NOMO-1 (cell line): ENCODE measurements at regions not wholly inside any gene's neighbourhood (a gene's known extent, or its start where the extent isn't known, plus 50 kb on each side); places are given as distances from the start of the nearest gene placed in this dataset.
A peak's percentile ranks its signal among the peaks of the same experiment; 100 is the strongest.
"Not testable (repeated sequence)": the region's sequence is repeated elsewhere in the genome, so short reads cannot be mapped to it uniquely, and the experiment has no call there.

Experiments
- DNase-seq, 2 experiments: peaks; one replicate each; lab custom pipeline; 2025; ENCODE audit not compliant: unreplicated experiment in 2 of 2; lab: John Stamatoyannopoulos, UW

DNA sequence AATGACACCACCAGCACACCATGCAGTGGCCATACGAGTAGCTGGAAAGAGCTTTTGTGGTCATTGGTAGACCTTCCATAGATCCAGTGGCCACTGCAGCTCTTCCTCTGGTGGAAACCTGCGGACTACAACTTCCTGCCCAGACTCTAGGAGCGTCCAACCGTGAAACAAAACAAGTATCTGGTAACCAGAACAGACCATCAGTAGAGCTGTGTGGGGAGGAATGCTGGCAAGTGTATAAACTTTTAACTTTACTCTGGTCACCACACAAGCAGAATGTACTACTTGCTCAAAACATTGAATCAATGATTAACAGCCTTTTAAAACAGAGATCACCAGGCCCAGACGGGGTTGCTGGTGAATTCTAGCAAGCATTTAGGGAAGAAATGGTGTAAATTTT lies 154.7 kb upstream of the DGKB start:
- no peak for DNase-seq

- not testable (repeated sequence) for DNase-seq
These were observed 151.8 kb upstream of the DGKB start for GRCh38 chr7:15054304-15054703.

GRCh38 chr7:15049157-15049556 lies 146.6 kb upstream of the DGKB start:
- DNase-seq: no peak

DNA sequence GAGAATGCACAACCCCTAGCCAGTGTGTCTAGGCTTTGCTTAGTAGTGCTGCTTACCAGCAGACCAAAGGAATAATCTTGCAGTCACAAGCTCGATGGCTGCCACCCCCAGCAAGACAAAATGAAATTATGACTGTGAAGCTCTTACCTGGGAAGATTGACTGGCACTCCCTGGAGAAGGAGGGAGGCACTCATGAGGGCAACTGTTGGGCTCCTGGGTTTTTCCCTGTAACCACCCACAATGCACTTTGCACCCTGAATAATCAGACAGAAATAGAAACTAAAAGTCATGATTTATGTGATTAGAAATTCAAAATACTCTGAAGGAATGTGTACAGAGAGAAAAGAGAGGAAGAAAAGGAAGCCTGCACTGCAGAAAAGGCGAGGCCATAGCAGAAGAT lies 144.3 kb upstream of the DGKB start:
- DNase-seq: no peak

DNA sequence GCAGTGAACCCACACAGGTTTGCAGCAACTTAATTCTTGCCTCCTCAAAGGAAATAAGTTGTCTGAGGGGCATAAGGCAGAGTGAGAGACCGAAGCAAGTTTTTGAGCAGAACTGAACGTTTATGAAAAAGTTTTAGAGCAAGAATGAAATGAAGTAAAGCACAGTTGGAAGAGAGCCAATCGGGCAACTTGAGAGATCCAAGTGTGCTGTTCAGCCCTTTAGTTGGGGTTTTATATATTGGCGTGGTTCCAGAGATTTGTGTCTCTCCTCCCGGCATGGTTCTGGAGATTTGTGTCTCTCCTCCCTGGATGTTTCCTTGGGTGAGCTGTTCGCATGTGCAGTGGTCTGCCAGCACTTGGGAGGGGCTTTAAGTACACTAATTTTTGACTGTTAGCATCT lies 141.4 kb upstream of the DGKB start:
- no peak for DNase-seq

DNA sequence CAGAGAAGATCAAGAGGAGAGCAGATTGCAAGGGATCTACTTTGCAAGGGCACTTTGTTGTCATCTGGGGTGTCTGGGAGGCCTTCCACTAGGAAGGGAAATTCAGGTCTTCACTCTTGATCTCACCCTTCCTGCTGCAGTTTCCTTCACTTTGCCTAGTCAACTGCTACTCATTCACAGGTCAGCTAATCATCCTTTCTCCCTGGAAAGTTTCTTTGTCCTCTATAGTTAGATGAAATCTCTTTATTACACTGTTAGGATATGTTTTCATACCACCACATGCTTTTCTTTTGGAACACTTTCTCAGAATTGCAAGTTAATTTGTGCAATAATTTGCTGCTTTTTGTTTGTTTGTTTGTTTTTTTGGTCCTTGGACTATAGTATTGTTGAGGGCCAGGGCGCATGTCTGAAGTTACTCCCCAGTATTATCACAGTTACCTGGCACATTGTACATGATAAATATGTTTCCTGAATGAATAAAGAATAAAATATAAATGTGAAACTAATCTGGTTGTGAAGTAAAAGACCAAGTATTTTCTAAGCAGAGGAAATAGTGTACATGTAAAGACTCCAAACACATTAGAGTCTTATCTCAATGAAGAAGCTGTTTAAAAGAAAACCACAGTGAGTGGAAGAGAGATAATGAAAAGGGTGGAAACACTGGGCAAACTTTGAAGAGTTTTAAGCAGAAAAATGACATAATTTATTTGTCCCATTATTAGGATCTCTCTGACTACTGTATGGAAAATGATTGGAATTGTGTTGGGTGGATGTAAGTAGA lies 139.9 kb upstream of the DGKB start:
- DNase-seq: no peak

GRCh38 chr7:15041226-15041625 lies 138.7 kb upstream of the DGKB start:
- DNase-seq: no peak

DNA sequence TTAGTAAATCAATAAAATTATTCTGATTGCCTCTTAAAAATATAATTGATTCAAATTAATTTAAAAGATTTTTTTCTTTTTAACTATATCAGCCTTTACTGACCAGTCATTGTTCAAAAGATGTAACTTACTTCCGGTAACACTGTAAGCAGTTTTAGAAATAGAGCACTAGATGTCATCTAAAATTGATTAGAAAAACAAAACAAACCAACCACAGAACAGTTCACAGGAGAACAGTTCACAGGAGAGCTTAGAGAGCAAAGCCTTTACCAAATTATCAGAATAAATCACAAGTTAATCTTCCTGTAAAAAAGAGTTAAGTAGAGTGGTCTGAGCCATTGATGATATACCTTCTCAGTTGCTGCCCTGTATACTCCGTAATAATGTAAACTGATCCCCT lies 133.3 kb upstream of the DGKB start:
- DNase-seq: no peak

DNA sequence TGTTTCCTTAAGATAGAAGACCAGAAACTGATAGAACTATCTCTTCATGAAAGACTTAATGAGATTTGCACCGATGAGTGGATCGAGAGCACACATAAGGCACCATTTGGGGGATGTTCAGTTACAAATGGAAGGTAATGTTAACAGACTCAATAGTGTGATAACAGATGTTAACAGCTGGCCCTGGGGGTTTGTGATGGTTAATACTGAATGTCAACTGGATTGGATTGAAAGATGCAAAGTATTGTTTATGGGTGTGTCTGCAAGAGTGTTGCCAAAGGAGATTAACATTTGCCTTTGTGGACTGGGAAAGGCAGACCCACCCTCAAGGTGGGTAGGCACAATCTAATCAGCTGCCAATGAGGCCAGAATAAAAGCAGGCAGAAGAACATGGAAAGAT lies 130.5 kb upstream of the DGKB start:
- DNase-seq: no peak

DNA sequence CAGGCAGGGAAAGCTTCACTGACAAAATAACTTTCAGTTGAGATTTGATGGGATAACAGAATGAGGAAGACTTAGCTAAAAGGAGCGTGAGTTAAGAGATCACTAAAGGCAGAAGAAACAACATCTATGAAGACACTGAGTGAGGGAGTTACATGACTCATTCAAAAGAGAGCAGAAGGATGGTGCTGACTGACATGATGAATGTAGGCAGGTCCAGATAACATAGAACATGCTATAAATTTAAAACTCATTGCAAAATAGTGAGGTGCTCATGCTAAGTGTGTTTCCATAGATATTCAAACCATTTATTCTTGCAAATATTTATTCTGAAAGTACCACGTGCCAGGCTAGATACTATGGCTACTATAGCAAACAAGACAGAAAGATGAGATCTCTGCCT lies 116.4 kb upstream of the DGKB start:
- DNase-seq: no peak

GRCh38 chr7:15016766-15017165 lies 114.2 kb upstream of the DGKB start:
- DNase-seq: no peak

DNA sequence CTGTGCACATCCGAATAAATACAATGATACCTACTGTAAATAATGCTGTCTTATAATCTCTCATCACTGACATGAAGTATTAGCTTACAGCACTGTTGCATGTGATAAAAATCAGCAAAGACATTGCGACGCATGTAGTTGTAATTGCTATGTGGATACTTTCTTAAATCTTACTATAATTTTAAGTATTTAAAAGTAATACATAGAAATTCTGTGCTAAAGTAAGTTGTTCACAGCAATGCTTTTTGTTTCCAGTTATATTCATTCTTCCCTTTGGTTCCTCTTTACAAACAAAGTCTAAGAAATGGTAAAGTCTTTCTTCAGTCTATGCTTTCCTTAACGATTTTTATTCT lies 113.7 kb upstream of the DGKB start:
- no peak for DNase-seq

DNA sequence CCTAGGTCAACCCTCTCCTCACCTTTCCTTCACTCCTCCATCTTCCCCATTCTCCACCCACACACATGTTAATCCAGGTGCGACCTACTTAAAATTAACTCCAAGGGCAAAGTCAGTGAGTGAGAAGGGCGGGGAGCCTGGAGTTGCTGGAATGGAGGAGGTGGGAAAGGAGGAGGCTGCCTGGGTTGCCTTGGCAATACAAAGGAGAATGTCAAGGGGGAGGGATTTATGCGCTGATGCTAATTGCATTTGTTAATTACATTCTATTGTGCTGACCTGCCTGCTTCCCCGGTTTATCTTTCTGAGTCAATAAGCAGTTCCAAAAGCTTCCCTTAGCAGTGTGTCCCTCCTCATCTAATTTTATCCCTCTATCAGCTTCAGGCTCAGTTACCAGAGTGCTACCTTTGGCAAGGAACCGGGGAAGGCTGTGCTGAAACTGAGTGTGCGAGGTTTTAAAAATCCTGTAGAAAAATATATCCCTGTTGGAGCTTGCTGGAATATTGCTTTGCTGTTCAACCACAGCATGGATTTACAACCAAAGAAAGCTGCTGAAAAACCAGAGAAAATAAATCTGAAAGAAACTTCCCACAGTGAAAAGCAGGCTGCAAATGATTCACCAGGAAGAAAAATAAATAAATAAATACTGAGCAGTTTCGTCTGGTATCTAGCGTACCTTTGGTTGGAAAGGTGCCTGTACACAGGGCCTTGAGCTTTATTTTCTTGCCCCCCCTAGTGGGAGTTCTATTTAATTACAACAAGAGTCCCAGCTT lies 113.2 kb upstream of the DGKB start:
- peak; percentile 49 to 63 for DNase-seq

- no peak for DNase-seq
These were observed 109.6 kb upstream of the DGKB start for GRCh38 chr7:15012135-15012534.

- no peak for DNase-seq
These were observed 108.7 kb upstream of the DGKB start for GRCh38 chr7:15011289-15011688.

GRCh38 chr7:15007507-15007906 lies 105.0 kb upstream of the DGKB start:
- no peak for DNase-seq

GRCh38 chr7:15005672-15006071 lies 103.1 kb upstream of the DGKB start:
- no peak for DNase-seq

DNA sequence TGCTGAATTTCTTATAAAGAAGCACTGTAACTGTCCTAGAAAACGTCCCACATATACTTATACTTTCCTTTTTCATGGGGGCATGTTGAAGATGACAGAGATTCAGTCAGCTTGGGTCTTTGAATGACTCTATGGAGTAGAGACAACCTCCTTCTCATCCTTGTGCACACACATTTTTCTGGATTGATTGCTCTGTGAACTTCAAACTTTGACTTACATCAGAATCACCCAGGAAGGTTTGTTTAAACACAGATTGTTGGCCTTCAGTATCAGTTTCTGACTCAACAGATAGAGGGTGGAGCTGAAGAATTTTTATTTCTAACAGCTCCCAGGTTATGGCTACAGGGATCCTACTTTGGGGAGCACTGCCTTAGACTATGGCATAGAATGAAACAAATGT lies 97.6 kb upstream of the DGKB start:
- DNase-seq: no peak

GRCh38 chr7:14999331-14999730 lies 96.8 kb upstream of the DGKB start:
- DNase-seq: peak; percentile 19 to 36

DNA sequence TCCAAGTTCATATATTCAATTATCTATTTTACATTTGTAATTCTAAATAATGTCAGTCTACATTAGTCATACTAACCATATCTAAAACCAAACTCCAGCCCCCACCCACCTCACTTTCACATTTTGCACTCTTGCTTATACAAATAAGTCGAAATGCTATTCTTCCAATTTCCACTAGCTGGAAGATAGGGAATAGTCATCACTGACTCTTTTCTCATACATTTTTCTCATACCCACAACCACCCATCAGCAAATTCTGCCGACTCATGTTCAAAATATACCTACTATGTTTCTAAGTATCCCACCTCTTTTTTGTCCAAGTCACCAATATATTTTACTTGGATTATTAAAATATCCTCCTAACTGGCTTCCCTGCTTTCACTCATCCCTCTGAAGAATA lies 93.2 kb upstream of the DGKB start:
- no peak for DNase-seq

DNA sequence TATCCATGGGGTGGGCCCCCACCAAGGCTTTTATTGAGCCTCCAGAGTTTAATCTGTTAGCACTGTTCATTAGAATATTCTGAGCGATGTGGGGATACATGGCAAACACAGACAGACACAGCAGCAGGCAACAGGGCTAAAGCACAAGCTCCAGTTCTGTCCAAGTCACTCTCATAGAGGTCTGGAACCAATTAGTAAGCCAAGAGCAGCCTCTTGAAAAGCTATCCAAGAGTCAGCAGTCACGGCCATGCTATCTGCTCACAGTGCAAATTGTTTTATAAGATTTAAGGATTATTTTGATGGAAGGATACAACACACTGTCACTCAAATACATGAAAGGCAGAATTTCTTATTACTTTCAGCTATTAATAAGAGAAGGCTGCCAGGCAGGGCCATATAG lies 86.4 kb upstream of the DGKB start:
- DNase-seq: no peak

GRCh38 chr7:14978687-14979086 lies 76.1 kb upstream of the DGKB start:
- DNase-seq: no peak
